GM12864 (cell line): ENCODE measurements at regions not wholly inside any gene's neighbourhood (a gene's known extent, or its start where the extent isn't known, plus 50 kb on each side); places are given as distances from the start of the nearest gene placed in this dataset.

Experiments
- DNase-seq: peaks from one replicate; pipeline ENCODE4 v3.0.0-alpha.2; 2011; ENCODE audit warnings: low read depth
- H3K4me3 ChIP-seq: 2 replicates; pipeline ENCODE4 v1.5.1; 2011; ENCODE audit warnings: mild to moderate bottlenecking, low read depth, low read length, control low read depth
- TF ChIP-seq, protein P1 (sequence below): IDR thresholded peaks from 2 replicates; pipeline ENCODE4 v1.5.1; 2011; ENCODE audit warnings: low read depth, mild to moderate bottlenecking, moderate library complexity, low read length, control low read depth, inconsistent platforms; ENCODE audit errors: missing control alignments

DNA sequence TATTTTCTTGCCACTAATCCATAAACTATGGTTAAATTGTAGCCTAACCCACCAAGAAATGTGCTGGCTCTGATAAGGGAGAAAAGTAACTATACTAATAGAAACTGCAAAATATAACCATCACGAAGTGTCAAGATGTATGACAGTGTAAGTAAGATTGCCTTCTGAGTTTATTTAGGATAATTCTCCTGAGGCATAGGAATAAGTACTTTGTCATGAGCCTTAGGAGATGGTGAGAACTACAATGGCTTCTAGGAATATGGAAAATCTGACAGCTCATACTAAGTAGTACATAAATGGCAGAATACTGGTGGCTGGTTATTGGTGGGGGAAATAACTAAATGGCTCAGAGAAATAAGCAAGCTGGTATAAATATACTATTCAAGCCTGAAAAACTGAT, 543.9 kb downstream of the PRR16 start:
- DNase-seq = no peak
- TF ChIP-seq, protein P1, sequence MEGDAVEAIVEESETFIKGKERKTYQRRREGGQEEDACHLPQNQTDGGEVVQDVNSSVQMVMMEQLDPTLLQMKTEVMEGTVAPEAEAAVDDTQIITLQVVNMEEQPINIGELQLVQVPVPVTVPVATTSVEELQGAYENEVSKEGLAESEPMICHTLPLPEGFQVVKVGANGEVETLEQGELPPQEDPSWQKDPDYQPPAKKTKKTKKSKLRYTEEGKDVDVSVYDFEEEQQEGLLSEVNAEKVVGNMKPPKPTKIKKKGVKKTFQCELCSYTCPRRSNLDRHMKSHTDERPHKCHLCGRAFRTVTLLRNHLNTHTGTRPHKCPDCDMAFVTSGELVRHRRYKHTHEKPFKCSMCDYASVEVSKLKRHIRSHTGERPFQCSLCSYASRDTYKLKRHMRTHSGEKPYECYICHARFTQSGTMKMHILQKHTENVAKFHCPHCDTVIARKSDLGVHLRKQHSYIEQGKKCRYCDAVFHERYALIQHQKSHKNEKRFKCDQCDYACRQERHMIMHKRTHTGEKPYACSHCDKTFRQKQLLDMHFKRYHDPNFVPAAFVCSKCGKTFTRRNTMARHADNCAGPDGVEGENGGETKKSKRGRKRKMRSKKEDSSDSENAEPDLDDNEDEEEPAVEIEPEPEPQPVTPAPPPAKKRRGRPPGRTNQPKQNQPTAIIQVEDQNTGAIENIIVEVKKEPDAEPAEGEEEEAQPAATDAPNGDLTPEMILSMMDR = no peak
- H3K4me3 ChIP-seq = no peak overlapping the region

DNA sequence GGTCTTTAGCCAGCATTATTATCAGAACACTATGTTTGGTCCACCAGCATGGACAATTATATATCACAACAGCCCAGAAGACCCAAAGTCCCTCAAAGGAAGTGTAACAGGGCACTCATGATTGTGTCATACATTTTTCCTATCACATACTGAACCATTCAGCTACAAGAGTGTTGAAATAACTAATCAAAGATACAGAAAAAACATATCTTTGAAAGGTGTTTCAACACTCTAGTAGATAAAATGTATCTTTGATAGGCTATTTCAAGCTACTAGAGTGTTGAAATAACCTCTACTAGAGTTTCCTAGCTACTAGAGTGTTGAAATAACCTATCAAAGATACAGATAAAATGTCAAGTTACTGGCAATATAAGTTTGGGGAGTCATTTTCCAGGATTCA, 545.0 kb downstream of the PRR16 start:
- no peak for DNase-seq
- H3K4me3 ChIP-seq = no peak overlapping the region
- TF ChIP-seq, protein P1 = no peak

DNA sequence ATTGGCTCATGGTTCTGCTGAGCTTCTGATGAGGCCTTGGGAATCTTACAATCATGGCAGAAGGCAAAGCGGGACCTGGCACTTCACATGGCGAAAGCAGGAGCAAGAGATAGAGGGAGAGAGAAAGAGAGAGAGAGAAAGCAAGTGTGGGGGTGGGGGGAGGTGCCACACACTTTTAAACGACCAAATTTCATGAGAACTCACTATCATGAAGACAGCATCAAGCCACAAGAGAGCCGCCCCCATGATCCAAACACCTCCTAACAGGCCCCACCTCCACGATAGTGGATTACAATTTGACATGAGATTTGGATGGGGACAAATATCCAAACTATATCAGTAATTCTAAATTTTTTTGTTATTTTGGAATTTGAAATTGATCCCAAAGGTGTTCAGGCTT, 553.9 kb downstream of the PRR16 start:
- no peak overlapping the region for H3K4me3 ChIP-seq
- TF ChIP-seq, protein P1 = no peak
- no peak for DNase-seq

DNA sequence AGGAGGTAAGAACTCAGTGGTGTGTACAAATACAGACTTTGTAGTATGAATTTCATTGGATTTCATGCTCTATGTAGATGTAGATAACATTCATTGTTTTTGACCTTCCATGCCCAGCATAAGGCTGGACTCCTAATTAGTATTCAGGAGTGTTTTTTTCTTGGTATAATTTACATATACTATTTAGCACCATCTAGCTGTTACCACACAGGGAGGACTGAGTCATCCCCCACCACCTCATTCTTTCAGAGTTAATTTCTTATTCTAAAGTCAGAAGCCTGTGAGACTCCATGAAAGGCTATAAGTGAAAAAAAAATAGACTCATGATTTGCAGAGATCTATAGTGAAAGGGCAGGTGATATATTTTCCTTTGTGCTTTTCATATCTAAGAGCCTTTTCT, 555.0 kb downstream of the PRR16 start:
- TF ChIP-seq, protein P1 = no peak
- DNase-seq = no peak
- no peak overlapping the region for H3K4me3 ChIP-seq

DNA sequence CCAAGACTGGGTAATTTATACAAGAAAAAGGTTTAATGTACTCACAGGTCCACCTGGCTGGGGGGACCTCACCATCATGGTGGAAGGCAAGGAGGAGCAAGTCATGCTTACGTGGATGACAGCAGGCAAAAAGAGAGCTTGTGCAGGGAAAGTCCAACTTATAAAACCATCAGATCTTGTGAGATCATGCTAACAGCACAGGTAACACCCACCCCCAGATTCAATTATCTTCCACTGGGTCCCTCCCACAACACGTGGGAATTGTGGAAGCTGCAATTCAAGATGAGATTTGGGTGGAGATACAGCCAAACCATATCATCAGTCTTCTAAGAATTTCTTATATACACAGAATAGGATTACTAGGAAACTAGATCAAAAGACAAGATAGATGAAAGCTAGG, 555.6 kb downstream of the PRR16 start:
- TF ChIP-seq, protein P1 = no peak
- H3K4me3 ChIP-seq = no peak overlapping the region
- DNase-seq = no peak

DNA sequence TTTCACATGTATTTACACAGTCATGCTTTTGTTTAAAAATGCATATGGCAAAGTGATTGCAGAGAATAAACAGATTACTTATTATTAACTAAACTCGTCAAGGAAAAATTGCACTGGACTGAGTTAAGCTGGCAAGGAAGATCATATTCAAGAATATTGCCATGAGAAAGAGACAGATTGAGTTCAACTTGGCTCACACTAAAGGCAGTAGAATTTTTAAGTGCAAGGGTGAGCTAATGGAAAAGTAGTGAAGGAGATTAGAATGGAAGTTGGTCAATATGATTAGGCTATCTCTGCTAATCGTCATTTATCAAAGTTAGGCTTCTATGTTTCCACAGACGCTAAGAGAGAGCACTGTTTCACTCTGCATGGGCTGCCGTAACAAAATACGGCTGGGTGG, 557.6 kb downstream of the PRR16 start:
- no peak for DNase-seq
- no peak overlapping the region for H3K4me3 ChIP-seq
- TF ChIP-seq, protein P1 = no peak

DNA sequence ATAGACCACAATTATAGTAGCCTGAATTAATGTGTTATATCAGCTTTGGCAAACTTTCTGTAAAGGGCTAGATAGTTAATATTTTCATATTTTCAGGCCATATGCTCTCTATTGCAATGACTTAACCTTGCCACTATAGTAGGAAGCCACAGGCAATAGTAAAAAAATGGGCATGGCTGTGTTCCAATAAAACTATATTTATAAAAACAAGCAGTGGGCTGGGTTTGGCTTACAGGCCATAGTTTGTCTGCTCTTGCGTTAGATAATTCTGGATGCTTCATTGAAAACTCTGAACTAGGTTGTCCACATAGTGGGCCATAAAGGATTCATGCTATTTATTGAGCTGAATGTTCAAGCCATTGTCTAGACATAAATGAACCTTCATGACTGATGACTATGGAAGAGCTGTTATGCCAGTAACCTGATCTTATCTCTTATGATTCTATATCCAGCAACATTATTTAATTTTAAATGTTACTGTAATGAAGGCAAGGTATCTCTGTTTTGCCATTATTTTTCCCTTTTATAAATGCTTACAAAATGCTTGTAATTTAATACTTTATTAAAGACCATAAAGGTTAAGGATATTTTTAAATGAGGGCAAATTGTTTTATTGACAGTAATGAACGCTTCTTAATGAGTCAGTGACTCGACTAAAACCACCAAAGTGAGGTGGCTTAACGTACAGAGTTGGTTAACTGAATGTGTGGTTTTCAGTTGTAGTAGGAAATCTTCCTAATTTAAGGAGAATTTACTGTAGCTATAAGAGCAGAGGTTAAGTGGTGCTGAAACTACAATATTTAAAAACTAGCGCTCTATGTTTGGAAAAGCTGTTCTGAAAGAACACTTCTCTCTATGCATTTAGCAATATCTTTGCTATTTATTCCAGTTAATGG, 560.6 kb downstream of the PRR16 start:
- TF ChIP-seq, protein P1 = no peak
- no peak overlapping the region for H3K4me3 ChIP-seq
- DNase-seq = no peak
